HAP-1 (cell line): ENCODE measurements at regions not wholly inside any gene's neighbourhood (a gene's known extent, or its start where the extent isn't known, plus 50 kb on each side); places are given as distances from the start of the nearest gene placed in this dataset.

Experiments used
- DNase-seq, 2 experiments: peaks; one replicate each; pipeline ENCODE4 v3.0.0-alpha.2; 2016 to 2020; ENCODE audit warnings: low spot score in 2 of 2
- H3K27me3 ChIP-seq: fragments of 250-450 bp; sonication (Bioruptor Pico); 2 replicates; pipeline ENCODE4 v1.5.1; 2020; ENCODE audit warnings: low read depth, mild to moderate bottlenecking, moderate library complexity
- H3K36me3 ChIP-seq: fragments of 250-450 bp; sonication (Bioruptor Pico); replicated peaks from 2 replicates; pipeline ENCODE4 v1.5.1; 2020; ENCODE audit warnings: mild to moderate bottlenecking
- H3K4me1 ChIP-seq: fragments of 250-450 bp; sonication (Bioruptor Pico); 2 replicates; pipeline ENCODE4 v1.5.1; 2020; ENCODE audit warnings: mild to moderate bottlenecking
- H3K4me3 ChIP-seq: fragments of 250-450 bp; sonication (Bioruptor Pico); 2 replicates; pipeline ENCODE4 v1.5.1; 2020; ENCODE audit warnings: mild to moderate bottlenecking, moderate library complexity
- H3K9me3 ChIP-seq: fragments of 250-450 bp; sonication (Bioruptor Pico); 2 replicates; pipeline ENCODE4 v1.5.1; 2020; ENCODE audit warnings: mild to moderate bottlenecking, moderate library complexity
- in situ Hi-C: fragments of 300-500 bp; cut with MboI; formaldehyde crosslinking; loops from 3 replicates; pipeline ENCODE4 v1.14.3; 2020; ENCODE audit warnings: low sequenced_read_pairs, inconsistent platforms, mixed read lengths

DNA sequence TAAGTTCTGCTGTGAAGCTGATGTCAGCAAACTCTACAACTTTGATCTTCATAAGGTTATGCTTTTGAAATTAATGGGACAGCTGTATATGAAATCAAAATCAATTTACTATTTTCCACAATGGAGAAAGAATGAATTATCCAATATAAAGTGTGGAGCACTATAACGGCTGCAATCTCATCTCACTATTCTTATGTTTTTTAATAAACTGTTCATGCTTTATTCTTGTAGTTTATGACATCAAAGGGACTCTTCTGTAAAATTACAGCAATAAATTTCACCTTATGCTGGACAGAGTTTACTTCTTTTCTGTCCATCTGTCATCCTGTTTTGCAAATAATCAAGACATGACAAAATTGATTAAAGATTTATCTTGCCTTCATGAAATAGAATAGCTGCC, 192.5 kb downstream of the TECRL start:
- no peaks in the 10 kb centered on the region for H3K27me3 ChIP-seq
- DNase-seq, result no peak
- no peaks in the 10 kb centered on the region for H3K9me3 ChIP-seq
- H3K4me3 ChIP-seq, result no peak overlapping the region
- in situ Hi-C loops, result no loop called here
- H3K36me3 ChIP-seq, result no peaks in the 10 kb centered on the region
- no peaks in the 10 kb centered on the region for H3K4me1 ChIP-seq

DNA sequence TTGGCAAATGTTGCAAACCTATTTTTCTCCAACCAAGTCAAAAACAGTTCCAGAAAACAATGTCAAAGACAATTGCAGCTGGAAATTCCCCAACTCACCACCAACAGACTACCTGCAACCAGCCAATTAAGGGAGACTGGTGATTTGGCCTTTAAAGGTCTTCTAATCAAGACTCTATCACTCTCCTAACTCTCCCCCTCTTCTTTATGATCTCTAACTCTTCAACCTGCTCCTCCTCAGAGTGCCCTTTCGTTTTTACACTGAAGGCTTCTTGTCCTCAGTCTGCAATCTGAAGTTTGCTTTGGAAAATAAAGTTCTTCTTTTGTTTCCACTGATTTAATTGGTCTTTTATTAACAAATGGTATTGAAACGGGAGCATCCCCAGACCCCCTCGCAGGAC, 203.9 kb downstream of the TECRL start:
- Histone ChIP-seq H3K9me3 (no peaks in the 10 kb centered on the region), H3K27me3 (no peaks in the 10 kb centered on the region), H3K4me1 (no peaks in the 10 kb centered on the region), H3K4me3 (no peak overlapping the region), H3K36me3 (no peaks in the 10 kb centered on the region)
- in situ Hi-C loops, result no loop called here
- DNase-seq, result no peak

DNA sequence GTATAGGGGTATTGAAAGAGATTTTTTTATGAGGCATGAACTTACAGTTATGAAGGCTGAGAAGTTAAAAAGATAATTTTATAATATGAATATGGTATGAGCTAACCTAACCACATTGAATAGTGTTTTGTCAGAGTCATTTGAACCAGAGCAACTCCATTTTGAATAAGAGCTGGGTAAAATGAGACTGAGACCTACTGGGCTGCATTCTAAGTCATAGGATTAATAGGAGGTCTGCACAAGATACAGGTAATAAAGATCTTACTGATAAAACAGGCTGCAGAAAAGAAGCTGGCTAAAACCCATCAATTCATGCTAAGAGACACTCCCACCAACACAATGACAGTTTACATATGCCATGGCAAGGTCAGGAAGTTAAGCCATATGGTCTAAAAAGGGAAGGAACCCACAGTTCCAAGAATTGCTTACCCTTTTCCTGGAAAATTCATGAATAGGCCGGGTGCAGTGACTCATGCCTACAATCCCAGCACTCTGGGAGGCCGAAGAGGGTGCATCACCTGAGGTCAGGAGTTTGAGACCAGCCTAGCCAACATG, 209.2 kb downstream of the TECRL start:
- H3K27me3 ChIP-seq, result no peaks in the 10 kb centered on the region
- peaks cover 4% of the 10 kb centered on the region for H3K4me1 ChIP-seq
- no peaks in the 10 kb centered on the region for H3K36me3 ChIP-seq
- in situ Hi-C loops, result no loop called here
- no peak for DNase-seq
- H3K4me3 ChIP-seq, result no peak overlapping the region
- no peaks in the 10 kb centered on the region for H3K9me3 ChIP-seq

DNA sequence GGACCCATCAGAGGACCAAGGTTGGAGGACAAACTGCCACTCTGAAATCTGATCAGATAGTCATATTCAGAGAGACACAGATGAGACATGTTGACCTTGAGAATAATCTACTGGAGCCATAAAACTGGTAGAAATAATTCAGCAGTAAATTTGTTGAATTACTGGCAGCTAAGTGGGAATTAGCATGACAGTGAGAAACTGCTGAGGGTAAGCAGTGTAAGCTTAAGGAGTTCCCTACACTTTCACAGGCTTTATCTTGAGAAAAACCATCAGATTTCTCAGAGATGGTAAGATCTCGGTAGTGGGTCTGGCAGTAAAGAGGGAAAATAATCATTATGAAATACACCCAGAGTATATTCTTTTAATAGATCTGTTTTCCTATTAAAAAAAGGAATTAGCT, 213.7 kb downstream of the TECRL start:
- no peaks in the 10 kb centered on the region for H3K27me3 ChIP-seq
- H3K4me3 ChIP-seq, result no peak overlapping the region
- DNase-seq, result peak in 1 of 2 experiments; percentile 85
- H3K9me3 ChIP-seq, result no peaks in the 10 kb centered on the region
- H3K4me1 ChIP-seq, result peaks cover 4% of the 10 kb centered on the region
- no peaks in the 10 kb centered on the region for H3K36me3 ChIP-seq
- in situ Hi-C loops, result no loop called here

DNA sequence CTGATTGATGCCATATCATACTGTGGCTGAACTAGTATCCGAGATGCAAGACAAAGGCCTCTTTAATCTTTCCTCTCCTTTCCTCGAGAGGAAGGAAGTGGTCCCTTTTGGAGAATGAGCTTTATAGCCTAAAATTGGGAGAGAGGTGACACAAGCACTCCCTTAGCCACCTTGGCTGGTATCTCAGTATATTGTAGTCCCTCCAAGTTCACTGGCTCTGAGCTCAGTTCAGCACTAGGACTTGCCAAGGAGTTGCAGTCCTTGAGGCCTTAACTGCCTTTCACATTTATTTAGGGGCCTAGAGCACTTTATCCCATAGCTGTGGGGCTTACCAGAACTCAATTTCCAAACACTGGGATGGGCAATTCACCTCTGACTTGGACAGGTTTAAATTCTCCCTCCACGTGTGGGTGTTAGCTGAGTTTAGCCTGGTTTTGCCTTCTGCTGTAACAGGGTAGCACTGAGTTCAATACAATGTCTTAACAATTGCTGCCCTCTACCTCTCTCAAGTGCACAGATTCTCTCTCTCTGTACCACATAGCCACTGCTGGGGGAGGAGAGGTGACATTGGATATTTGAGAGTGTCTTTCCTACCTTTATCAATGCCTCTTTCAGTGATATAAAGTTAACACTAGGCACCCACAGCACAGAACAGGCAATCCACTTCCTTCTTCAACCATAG, 216.4 kb downstream of the TECRL start:
- in situ Hi-C loops, result no loop called here
- H3K9me3 ChIP-seq, result no peaks in the 10 kb centered on the region
- H3K4me1 ChIP-seq, result peaks cover 4% of the 10 kb centered on the region
- no peak overlapping the region for H3K4me3 ChIP-seq
- no peak for DNase-seq
- no peaks in the 10 kb centered on the region for H3K27me3 ChIP-seq
- no peaks in the 10 kb centered on the region for H3K36me3 ChIP-seq

DNA sequence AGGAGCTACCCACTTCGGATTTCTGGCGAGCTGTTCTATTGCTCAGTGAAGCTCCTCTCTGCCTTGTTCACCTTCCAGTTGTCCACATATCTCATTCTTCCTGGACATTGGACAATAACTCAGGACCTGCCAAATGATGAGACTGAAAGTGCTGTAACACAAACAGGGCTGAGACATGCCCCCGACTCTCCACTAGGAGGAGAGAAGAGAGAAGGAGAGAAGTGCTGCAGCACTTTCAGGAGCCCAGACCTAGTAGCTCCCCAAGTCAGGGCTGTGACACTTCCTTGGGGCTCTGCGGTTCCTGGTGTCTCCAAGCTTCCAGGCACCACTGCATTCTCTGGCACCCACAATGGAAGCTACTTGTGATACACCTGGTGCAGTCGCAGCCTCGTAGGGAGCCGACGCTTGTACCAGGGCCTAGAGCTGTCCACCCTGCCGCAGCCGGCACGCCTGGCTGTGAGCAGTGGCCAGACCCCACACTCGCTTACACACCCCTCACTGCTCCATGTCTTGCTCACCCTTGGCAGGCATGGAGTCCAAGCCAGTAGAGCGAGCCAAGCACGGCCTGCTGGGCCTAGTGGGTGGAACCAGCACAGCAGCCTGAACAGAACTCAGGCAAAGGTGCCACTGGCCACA, 234.9 kb downstream of the TECRL start:
- Histone ChIP-seq H3K9me3 (no peaks in the 10 kb centered on the region), H3K4me1 (no peaks in the 10 kb centered on the region), H3K27me3 (no peaks in the 10 kb centered on the region), H3K36me3 (no peaks in the 10 kb centered on the region), H3K4me3 (no peak overlapping the region)
- DNase-seq, result no peak
- in situ Hi-C loops, result loop anchor here (25.0 kb wide), 1 partner anchor 363 kb away; no protein-coding TSS in a partner anchor

DNA sequence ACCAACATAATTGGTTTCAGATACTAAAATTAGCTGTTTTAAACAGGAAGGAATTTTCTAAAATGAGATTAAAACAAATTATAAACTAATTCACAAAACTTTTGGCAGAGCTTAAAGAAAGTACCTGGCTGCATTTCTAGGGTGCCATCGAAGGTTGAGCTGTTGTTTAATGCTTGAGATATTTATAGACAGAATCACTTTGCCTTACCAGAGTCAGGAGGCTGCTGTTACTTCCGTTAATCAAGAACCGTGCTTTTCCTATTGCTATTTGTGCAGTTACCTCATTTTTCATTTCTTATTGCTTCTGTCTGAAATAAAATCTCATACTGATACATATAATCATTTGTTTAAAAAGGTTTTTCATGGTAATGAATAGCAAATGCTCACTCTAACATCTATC, 242.9 kb downstream of the TECRL start:
- no peaks in the 10 kb centered on the region for H3K36me3 ChIP-seq
- peaks cover 3% of the 10 kb centered on the region; the same call in 1 of the 2 replicates for H3K4me1 ChIP-seq
- in situ Hi-C loops, result loop anchor here (25.0 kb wide), 1 partner anchor 371 kb away; no protein-coding TSS in a partner anchor
- H3K9me3 ChIP-seq, result no peaks in the 10 kb centered on the region
- H3K4me3 ChIP-seq, result no peak overlapping the region
- H3K27me3 ChIP-seq, result no peaks in the 10 kb centered on the region
- no peak for DNase-seq

DNA sequence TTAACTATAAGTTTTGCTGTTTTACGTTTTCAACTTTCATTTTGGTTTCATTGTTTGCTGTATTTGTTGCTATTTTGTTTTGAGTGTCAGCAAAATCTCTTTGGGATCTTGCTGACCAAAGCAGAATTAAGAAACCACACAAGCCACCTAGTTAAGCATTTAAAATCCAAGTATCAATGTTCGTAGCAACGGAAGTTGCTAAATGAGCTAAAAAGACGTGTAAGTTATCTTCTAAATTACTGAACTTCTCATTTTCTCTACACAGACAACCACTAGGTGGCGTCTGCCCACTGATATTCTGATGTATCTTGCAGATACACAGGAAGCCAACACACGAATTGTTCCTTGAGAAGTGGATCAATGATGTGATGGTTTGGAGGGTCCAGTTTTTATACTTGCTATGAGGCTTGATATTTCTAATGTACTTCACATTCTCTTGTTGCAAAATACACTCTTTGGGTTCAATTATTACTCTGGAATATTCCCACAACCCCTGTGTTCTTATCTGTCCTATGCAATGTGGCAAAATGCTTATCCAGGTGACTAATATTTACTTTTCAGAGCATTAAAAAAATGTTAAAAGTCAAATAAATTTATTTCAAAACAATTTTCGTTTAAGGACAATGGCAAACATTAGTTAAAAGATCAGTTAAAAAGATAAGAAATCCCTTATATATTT, 250.5 kb downstream of the TECRL start:
- Histone ChIP-seq H3K4me3 (no peak overlapping the region), H3K9me3 (no peaks in the 10 kb centered on the region), H3K36me3 (no peaks in the 10 kb centered on the region), H3K27me3 (no peaks in the 10 kb centered on the region), H3K4me1 (peaks cover 12% of the 10 kb centered on the region)
- in situ Hi-C loops, result loop anchor here (25.0 kb wide), 1 partner anchor 379 kb away; no protein-coding TSS in a partner anchor
- DNase-seq, result peak; percentile 73 to 80

DNA sequence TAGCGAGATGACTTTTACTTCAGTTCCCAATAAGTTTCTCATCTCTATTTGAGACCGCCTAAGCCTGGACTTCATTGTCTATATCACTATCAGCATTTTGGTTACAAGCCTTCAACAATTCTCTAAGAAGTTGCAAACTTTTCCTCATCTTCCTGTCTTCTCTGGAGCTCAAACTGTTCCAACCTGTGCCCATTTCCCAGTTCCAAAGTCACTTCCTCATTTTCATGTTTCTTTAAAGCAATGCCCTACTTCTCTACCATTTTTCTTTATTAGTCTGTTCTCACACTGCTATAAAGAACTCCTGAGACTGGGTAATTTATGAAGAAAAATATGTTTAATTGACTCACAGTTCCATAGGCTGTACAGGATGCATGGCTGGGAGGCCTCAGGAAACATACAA, 251.9 kb downstream of the TECRL start:
- peaks cover 12% of the 10 kb centered on the region for H3K4me1 ChIP-seq
- H3K9me3 ChIP-seq, result no peaks in the 10 kb centered on the region
- in situ Hi-C loops, result loop anchor here (25.0 kb wide), 1 partner anchor 380 kb away; no protein-coding TSS in a partner anchor
- DNase-seq, result no peak
- no peaks in the 10 kb centered on the region for H3K27me3 ChIP-seq
- H3K4me3 ChIP-seq, result no peak overlapping the region
- no peaks in the 10 kb centered on the region for H3K36me3 ChIP-seq

DNA sequence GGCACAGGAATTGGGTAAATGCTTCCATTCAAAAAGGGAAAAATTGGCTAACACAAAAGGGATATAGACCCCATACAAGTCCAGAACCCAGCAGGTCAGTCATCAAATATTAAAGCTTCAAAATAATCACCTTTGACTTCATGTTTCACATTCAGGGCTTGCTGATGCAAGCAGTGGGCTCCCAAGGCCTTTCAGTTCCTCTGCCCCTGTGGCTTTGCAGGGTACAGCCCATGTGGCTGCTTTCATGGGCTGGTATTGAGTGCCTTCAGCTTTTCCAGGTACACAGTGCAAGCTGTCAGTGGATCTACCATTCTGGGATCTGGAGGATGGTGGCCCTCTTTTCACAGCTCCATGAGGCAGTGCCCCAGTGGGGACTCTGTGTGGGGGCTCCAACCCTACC, 253.0 kb downstream of the TECRL start:
- no peak for DNase-seq
- Histone ChIP-seq H3K4me1 (peaks cover 12% of the 10 kb centered on the region), H3K27me3 (no peaks in the 10 kb centered on the region), H3K36me3 (no peaks in the 10 kb centered on the region), H3K4me3 (no peak overlapping the region), H3K9me3 (no peaks in the 10 kb centered on the region)
- in situ Hi-C loops, result loop anchor here (25.0 kb wide), 1 partner anchor 381 kb away; no protein-coding TSS in a partner anchor

DNA sequence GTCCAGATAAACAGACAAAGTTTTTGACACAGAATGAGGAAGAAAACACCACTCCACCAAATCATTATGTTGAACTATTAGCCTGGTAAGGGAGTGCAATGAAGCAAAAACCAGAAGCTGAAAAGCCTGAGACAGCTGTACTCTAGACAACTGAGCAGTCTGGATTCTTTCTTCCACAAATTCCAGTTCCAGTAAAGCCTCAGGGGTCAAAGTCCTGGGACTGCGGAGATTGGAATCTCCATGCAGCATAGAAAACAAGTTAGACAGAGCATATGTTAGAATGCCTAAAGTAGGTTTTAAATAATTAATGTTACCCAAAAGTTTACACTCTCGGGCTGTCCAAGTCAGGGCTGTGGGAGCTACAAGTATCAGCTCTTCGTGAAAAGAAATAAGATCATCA, 263.2 kb downstream of the TECRL start:
- H3K9me3 ChIP-seq, result no peaks in the 10 kb centered on the region
- H3K27me3 ChIP-seq, result no peaks in the 10 kb centered on the region
- no peaks in the 10 kb centered on the region for H3K4me1 ChIP-seq
- H3K36me3 ChIP-seq, result no peaks in the 10 kb centered on the region
- no peak overlapping the region for H3K4me3 ChIP-seq
- no peak for DNase-seq
- in situ Hi-C loops, result no loop called here

DNA sequence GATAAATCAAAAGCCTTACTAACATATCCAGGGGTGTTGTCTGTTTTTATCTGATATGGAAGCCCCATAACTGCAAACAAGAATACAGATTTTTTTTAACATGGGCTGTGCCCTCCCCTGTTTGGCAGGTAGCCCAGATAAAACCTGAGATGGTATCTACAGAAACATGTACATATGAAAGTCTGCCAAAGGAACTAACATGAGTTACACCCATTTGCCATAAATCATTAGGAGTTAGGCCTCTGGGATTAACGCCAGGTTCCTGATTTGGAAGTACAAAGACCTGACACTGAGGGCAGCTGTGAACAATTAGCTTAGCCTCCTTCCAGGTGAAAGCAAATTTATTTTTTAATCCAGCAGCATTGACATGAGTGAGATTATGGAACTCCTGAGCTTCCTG, 264.3 kb downstream of the TECRL start:
- Histone ChIP-seq H3K4me3 (no peak overlapping the region), H3K27me3 (no peaks in the 10 kb centered on the region), H3K36me3 (no peaks in the 10 kb centered on the region), H3K9me3 (no peaks in the 10 kb centered on the region), H3K4me1 (no peaks in the 10 kb centered on the region)
- in situ Hi-C loops, result no loop called here
- DNase-seq, result no peak

DNA sequence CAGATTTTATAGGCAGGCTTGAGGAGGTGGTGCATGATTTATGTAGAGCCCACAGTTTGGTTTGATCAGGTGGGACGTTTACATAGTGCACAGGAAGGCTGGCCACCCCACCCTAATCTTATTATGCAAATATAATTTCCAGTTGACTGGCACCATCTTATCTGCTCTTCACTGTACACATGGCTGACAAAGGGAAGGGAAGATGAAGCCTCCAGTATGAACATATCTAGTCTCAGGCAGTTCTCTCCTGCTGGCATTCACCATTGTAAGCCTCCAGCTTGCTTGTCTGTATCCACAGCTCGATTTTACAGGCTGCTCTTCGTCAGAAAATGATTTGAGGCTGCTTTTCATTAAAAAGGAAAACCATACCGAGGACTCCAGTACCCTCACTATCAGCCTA, 278.3 kb downstream of the TECRL start:
- Histone ChIP-seq H3K4me3 (no peak overlapping the region), H3K27me3 (no peaks in the 10 kb centered on the region), H3K9me3 (no peaks in the 10 kb centered on the region), H3K36me3 (no peaks in the 10 kb centered on the region), H3K4me1 (no peaks in the 10 kb centered on the region)
- in situ Hi-C loops, result no loop called here
- no peak for DNase-seq

DNA sequence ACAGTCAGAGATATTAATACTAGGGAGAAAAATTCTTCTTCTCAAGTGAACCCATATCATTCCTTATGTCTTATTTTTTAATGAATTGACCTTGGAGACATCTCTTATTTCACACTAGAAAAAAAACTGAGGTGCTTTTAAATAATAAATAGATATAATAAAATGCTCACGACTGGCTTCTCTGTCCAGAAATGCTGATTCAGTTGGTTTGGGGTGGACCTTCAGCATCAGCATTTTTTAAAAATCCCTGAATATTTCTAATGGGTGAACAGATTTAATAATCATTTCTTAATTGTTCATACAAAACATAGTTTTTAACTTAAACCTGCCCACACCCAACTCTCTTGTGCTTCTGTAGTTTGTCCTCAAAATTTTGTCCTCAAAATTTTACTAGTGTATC, 283.9 kb downstream of the TECRL start:
- H3K27me3 ChIP-seq, result no peaks in the 10 kb centered on the region
- in situ Hi-C loops, result no loop called here
- no peaks in the 10 kb centered on the region for H3K36me3 ChIP-seq

More for the DNA sequence above, 283.9 kb downstream of the TECRL start:
- no peaks in the 10 kb centered on the region for H3K9me3 ChIP-seq
- no peak overlapping the region for H3K4me3 ChIP-seq
- no peaks in the 10 kb centered on the region for H3K4me1 ChIP-seq
- DNase-seq, result no peak
